Stimulated activated CD8-positive, alpha-beta memory T cell treated with anti-CD3 and anti-CD28 coated beads, Interleukin-12 subunit alpha, Interleukin-12 subunit beta, amount 100 ng/mL, for 24 hours (primary cell): ENCODE measurements at regions not wholly inside any gene's neighbourhood (a gene's known extent, or its start where the extent isn't known, plus 50 kb on each side); places are given as distances from the start of the nearest gene placed in this dataset.

ENCODE experiments used
- DNase-seq: peaks from one replicate; pipeline ENCODE4 v3.0.0-alpha.2; 2020; ENCODE audit errors: extremely low read depth

- DNase-seq = no peak
Observed at GRCh38 chr21:16072737-16073136, 343.0 kb downstream of the USP25 start.

DNA sequence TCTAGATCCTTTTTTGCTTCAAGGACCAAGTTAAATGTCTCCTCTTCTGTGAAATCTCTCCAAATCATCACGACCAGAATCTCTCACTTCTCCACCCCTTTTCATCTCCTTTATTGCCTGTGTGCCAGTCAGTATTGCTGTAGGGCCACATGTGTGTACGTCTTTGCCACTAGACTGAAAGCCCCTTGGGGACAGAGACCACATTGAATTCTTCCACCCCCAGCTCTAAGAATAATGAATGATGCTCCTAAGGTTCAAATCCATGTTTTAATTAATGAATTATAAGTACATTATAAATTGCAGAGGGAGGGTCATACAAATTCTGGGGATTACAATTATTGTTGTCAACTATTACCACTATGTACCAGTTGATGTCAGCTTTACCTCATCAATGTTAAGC is 343.8 kb downstream of the USP25 start:
- DNase-seq = no peak

GRCh38 chr21:16074950-16075489 is 345.2 kb downstream of the USP25 start:
- no peak for DNase-seq

DNA sequence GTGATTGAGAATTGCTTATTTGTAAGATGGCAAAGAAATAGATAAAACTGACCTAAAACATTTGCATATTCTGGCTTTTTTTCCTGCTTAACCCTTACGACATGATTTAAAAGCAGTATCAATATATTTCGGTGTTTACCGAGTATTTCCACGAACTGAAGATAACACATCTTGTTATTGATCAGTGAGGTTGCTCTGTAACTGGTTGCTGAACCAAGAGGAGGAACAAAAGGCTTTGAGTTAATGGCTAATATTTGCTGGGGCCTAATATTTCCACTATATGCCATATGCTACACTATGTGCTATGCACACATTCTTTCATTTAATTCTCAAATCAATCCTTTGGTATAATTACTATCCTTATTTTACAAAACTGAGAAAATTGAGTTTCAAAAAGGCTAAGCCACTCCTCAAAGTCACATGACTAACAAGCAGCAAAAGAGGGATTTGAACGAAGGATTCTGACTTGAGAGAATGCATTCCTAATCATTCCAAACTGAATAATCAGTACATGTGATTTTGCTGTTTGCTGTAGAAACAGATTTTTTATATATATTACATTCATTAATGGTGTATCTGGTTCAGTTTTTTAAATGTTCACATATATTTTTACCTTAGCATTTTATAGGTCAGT is 346.0 kb downstream of the USP25 start:
- no peak for DNase-seq

GRCh38 chr21:16076465-16076864 is 346.7 kb downstream of the USP25 start:
- DNase-seq = no peak

- no peak for DNase-seq
Observed at GRCh38 chr21:16078382-16078781, 348.6 kb downstream of the USP25 start.

GRCh38 chr21:16079830-16080229 is 350.0 kb downstream of the USP25 start:
- no peak for DNase-seq

DNA sequence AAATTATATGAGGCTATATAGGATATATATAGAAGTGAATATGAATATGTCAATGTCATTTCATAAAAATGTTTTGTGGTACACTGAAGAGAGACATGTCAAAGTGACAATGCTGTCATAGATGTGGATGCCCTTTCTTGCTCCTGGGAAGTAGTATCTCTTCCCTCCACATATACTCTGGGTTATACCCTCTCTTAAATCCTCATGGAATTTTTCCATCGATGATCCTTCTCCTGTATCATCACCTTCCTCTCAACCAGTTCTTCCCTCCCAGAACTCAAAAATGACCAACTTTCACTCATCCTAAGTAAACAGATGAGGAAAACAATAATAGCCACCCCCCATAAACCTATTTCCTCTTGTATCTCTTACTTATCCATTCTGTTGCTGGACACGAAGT is 351.5 kb downstream of the USP25 start:
- no peak for DNase-seq

DNA sequence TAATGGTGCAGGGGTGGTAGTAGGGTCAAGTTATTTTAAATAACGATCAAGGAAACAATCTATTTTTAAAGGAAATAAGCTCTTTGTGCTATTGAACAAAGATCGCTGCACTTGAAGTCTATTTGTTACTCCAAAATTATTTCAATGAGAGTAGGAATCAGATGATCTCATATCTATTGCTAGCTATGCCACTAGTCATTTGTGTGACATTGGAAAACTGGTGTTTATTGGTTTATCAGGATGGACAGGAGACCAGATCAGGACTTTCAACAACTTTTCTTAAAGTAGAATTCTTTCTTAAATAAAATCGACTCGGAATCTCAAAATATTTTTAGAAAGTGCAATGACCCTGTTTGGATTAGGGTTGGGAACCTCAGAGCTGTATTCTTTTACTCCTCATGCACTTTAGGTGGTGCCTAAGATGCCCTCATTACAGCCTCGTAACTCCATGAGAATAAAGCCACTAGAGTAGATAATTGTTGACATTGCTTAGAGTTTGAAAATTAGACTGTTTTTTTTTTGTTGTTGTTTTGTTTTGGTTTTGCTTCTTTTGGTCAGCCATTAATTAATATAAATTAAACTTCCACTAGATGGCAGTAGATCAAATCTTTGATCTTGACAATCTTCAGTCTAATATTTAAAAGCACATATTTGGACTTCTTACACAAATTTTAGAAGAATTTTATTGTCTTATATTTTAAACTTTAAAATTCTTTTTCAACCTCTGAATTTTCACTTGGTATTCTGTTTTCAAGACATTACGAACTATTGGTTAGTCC is 352.4 kb downstream of the USP25 start:
- no peak for DNase-seq

GRCh38 chr21:16084776-16085364 is 355.1 kb downstream of the USP25 start:
- no peak for DNase-seq

DNA sequence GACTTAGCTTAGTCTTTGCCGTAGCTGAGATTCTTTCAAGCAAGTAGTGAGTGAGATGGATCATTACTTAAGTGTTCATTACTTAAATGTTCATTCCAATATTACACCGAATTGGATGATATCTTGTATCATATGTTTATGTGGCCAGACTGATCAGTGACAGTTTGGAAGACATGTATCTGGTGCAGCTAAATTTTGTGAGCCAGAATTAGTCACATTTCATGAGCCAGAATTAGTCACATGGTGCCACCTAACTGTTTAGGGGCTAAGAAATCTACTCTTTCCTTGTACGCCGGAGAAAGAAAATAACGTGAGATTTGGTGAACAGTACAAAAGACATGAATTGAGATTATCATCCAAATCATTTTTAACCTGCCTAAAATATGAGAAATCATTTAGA is 355.6 kb downstream of the USP25 start:
- DNase-seq = no peak

GRCh38 chr21:16086121-16086520 is 356.3 kb downstream of the USP25 start:
- no peak for DNase-seq

- DNase-seq = no peak
Observed at GRCh38 chr21:16086936-16087335, 357.2 kb downstream of the USP25 start.

DNA sequence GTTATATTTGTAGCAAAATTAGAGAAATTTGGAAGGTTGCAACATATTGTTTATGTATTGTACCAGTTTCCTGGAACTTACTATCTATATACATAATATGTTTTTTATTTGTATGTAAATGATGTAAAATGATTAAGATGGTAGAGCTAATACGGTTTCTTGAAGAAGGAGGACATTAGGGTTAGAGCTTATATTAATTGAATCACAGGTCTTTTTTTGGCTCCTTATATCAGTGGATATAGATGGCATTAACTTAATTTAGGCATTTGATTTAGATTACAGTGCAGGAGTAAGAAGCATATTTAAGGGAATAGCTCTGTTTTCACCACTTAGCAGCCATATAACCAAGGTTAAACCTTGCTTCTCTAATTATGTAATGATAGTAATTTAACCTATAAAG is 357.7 kb downstream of the USP25 start:
- no peak for DNase-seq

GRCh38 chr21:16088056-16088455 is 358.3 kb downstream of the USP25 start:
- DNase-seq = no peak

DNA sequence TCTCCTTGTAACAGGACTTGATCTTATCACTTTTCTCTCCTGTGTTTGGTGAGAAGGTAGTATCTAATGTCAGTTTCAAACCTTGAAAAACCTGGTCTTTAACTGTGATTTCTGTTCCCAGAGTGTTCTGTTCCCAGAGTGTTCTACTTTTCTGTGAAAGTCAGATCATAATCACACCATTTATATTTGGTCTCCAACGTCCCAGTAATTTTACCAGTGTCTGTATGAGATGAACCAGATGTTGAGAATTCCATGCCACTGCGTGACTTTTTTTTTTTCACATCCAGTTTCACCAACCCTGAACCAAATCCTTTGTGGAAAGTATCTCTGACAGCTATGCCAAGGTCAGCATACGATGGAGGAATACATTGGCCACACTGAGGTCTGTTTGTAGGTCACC is 365.2 kb downstream of the USP25 start:
- no peak for DNase-seq

- no peak for DNase-seq
Observed at GRCh38 chr21:16096988-16097387, 367.2 kb downstream of the USP25 start.

- no peak for DNase-seq
Observed at GRCh38 chr21:16102113-16102512, 372.3 kb downstream of the USP25 start.

GRCh38 chr21:16108561-16109075 is 378.8 kb downstream of the USP25 start:
- DNase-seq = no peak

GRCh38 chr21:16113052-16113715 is 383.4 kb downstream of the USP25 start:
- no peak for DNase-seq

- no peak for DNase-seq
Observed at GRCh38 chr21:16115461-16115860, 385.7 kb downstream of the USP25 start.

- DNase-seq = no peak
Observed at GRCh38 chr21:16116069-16116468, 386.3 kb downstream of the USP25 start.
